ENCODE measurements at regions not wholly inside any gene's neighbourhood (a gene's known extent, or its start where the extent isn't known, plus 50 kb on each side); places are given as distances from the start of the nearest gene placed in this dataset.

DNA sequence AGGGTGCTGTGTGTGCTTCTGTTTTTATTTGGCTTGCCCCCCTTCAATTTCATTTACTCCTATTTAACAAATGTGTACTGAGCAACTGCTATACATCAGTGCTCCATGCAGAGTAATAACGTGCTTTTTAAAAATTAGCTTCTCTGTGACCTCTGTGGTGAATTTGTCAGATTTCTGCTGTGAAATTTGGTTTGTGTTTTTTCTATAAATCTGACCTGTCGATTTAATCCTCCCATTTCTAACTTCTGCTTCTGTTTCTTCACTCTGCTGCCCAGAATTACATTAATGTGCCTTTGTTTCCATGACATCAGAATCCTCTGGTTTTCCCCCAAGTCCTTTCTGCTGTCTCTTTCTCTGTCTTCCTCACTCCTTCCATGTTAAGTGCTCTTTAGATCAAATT is 123.8 kb upstream of the CACNA2D1 start:
- Histone ChIP-seq H3K9ac (ENCODE audit: low read length) (no peak overlapping the region), H3F3A (ENCODE audit: low read length, unreplicated experiment) (no peaks in the 10 kb centered on the region), H2AFZ (ENCODE audit: low read length) (no peak overlapping the region), H3K27me3 (ENCODE audit: low read length) (peaks cover 34% of the 10 kb centered on the region), H3K27ac (ENCODE audit: low read length) (no peak overlapping the region), H3K9me3 (ENCODE audit: low read length) (no peaks in the 10 kb centered on the region), H3K79me2 (ENCODE audit: low read length) (no peaks in the 10 kb centered on the region), H3K4me1 (ENCODE audit: insufficient read depth, low read length) (no peaks in the 10 kb centered on the region), H3K36me3 (ENCODE audit: low read depth, low read length) (no peaks in the 10 kb centered on the region), H3K9me2 (replicated peaks; ENCODE audit: low read length) (no peaks in the 10 kb centered on the region), H3K4me3 (ENCODE audit: low read length) (no peak overlapping the region), H3K4me2 (ENCODE audit: low read length) (no peak overlapping the region), H4K20me1 (ENCODE audit: low read length) (no peaks in the 10 kb centered on the region)
- no peak for DNase-seq
- CTCF ChIA-PET: no interaction called here
- no peak for ATAC-seq
- intact Hi-C loops (cut with micrococcal nuclease): no loop called here
- TF ChIP-seq, protein P1, sequence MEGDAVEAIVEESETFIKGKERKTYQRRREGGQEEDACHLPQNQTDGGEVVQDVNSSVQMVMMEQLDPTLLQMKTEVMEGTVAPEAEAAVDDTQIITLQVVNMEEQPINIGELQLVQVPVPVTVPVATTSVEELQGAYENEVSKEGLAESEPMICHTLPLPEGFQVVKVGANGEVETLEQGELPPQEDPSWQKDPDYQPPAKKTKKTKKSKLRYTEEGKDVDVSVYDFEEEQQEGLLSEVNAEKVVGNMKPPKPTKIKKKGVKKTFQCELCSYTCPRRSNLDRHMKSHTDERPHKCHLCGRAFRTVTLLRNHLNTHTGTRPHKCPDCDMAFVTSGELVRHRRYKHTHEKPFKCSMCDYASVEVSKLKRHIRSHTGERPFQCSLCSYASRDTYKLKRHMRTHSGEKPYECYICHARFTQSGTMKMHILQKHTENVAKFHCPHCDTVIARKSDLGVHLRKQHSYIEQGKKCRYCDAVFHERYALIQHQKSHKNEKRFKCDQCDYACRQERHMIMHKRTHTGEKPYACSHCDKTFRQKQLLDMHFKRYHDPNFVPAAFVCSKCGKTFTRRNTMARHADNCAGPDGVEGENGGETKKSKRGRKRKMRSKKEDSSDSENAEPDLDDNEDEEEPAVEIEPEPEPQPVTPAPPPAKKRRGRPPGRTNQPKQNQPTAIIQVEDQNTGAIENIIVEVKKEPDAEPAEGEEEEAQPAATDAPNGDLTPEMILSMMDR (conservative IDR thresholded peaks at IDR 0.05; ENCODE audit: low read depth, low read length): no peak
- no peak for TF ChIP-seq EZH2phosphoT487 (IDR thresholded peaks at IDR 0.05; ENCODE audit: borderline replicate concordance, low read length)
- no peak for TF ChIP-seq EZH2 (IDR thresholded peaks at IDR 0.05; ENCODE audit: low read length, unreplicated experiment)
- POLR2A ChIA-PET (ENCODE audit: unreplicated experiment): no interaction called here
- BruUV-seq (replicated peaks): no TSS peak

DNA sequence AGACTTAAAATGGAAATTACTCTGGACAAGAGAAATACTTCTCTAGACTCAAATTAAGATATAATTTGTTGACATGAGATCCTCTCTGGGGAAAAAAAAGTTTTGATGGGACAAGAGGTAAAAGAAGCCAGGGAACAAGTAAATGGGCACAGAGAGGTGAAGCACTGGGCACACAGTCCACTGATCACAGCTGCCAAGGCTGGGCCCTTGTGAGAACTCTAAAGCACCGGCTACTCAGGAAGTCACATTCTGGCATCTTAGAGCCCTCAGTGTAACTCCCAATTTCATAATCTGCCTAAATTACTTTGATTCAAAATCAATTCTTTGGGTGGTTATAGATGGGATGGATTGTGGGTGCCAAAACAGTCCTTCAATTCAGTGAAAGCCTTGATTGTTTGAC is 123.2 kb upstream of the CACNA2D1 start:
- Histone ChIP-seq H3K79me2 (ENCODE audit: low read length) (no peaks in the 10 kb centered on the region), H3K27ac (ENCODE audit: low read length) (no peak overlapping the region), H3K9me2 (replicated peaks; ENCODE audit: low read length) (no peaks in the 10 kb centered on the region), H3K4me3 (ENCODE audit: low read length) (no peak overlapping the region), H3K27me3 (ENCODE audit: low read length) (peaks cover 34% of the 10 kb centered on the region), H4K20me1 (ENCODE audit: low read length) (no peaks in the 10 kb centered on the region), H3K9me3 (ENCODE audit: low read length) (no peaks in the 10 kb centered on the region), H3F3A (ENCODE audit: low read length, unreplicated experiment) (no peaks in the 10 kb centered on the region), H3K4me2 (ENCODE audit: low read length) (no peak overlapping the region), H3K4me1 (ENCODE audit: insufficient read depth, low read length) (no peaks in the 10 kb centered on the region), H3K9ac (ENCODE audit: low read length) (no peak overlapping the region), H3K36me3 (ENCODE audit: low read depth, low read length) (no peaks in the 10 kb centered on the region), H2AFZ (ENCODE audit: low read length) (no peak overlapping the region)
- BruUV-seq (replicated peaks): no TSS peak
- no peak for ATAC-seq
- DNase-seq: no peak
- CTCF ChIA-PET: no interaction called here
- POLR2A ChIA-PET (ENCODE audit: unreplicated experiment): no interaction called here
- intact Hi-C loops (cut with micrococcal nuclease): no loop called here
- TF ChIP-seq EZH2phosphoT487 (IDR thresholded peaks at IDR 0.05; ENCODE audit: borderline replicate concordance, low read length): no peak

DNA sequence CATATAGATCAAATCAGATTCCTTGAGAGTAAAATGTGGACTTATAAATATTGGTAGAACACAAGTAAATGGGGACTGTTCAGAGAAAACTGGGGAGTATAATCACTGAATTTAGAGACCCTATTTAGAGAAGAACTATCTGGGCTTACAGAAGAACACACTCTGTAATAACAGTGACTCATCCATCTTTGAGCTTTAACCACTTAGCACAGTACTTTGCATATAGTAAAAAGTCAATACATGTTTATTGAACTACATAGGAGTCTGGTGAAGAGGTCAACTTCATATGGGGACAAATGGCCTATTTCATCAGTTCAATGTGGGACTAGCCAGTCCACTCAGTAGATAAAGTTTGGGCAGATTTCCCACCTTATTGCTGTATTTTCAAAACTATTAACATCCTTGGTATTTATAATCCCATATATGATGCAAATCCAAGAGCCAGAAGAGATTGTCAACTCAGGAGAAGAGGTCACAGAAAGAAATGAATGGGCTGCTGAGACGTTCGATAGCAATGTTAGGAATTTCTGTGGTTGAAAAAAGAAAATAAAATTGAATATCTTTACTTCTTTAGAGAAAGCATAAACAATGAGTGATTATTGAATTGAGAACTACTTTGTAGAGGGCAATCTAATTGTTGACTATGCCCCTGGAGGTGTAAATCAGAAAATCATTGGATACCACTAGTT is 119.3 kb upstream of the CACNA2D1 start:
- BruUV-seq (replicated peaks): no TSS peak
- ATAC-seq (no peak), DNase-seq (no peak)
- Histone ChIP-seq H3K4me1 (ENCODE audit: insufficient read depth, low read length) (no peaks in the 10 kb centered on the region), H2AFZ (ENCODE audit: low read length) (no peak overlapping the region), H3K27me3 (ENCODE audit: low read length) (peaks cover 22% of the 10 kb centered on the region), H4K20me1 (ENCODE audit: low read length) (no peaks in the 10 kb centered on the region), H3K9me3 (ENCODE audit: low read length) (no peaks in the 10 kb centered on the region), H3K4me3 (ENCODE audit: low read length) (no peak overlapping the region), H3K9ac (ENCODE audit: low read length) (no peak overlapping the region), H3K79me2 (ENCODE audit: low read length) (no peaks in the 10 kb centered on the region), H3K9me2 (replicated peaks; ENCODE audit: low read length) (no peaks in the 10 kb centered on the region), H3K27ac (ENCODE audit: low read length) (no peak overlapping the region), H3K36me3 (ENCODE audit: low read depth, low read length) (no peaks in the 10 kb centered on the region), H3F3A (ENCODE audit: low read length, unreplicated experiment) (no peaks in the 10 kb centered on the region), H3K4me2 (ENCODE audit: low read length) (no peak overlapping the region)
- ChIA-PET CTCF (no interaction called here), POLR2A (ENCODE audit: unreplicated experiment) (no interaction called here)
- TF ChIP-seq, protein P1 (conservative IDR thresholded peaks at IDR 0.05; ENCODE audit: low read depth, low read length): no peak
- TF ChIP-seq EZH2phosphoT487 (IDR thresholded peaks at IDR 0.05; ENCODE audit: borderline replicate concordance, low read length) (no peak), EZH2 (IDR thresholded peaks at IDR 0.05; ENCODE audit: low read length, unreplicated experiment) (no peak)
- intact Hi-C loops (cut with micrococcal nuclease): no loop called here

All from PC-3 (cell line).